GM21447 (cell line): ENCODE measurements at regions not wholly inside any gene's neighbourhood (a gene's known extent, or its start where the extent isn't known, plus 50 kb on each side); places are given as distances from the start of the nearest gene placed in this dataset.
"Not testable (repeated sequence)": the region's sequence is repeated elsewhere in the genome, so short reads cannot be mapped to it uniquely, and the experiment has no call there.

Experiments
- ATAC-seq: cut with Tn5 transposase; IDR thresholded peaks from one replicate; pipeline ENCODE4 v1.9.1; 2021; ENCODE audit not compliant: unreplicated experiment

GRCh38 chr12:105575235-105575634 is 244.7 kb downstream of the C12orf75 start:
- no peak for ATAC-seq

GRCh38 chr12:105576261-105576660 is 245.8 kb downstream of the C12orf75 start:
- no peak for ATAC-seq

GRCh38 chr12:105580821-105581352 is 250.4 kb downstream of the C12orf75 start:
- ATAC-seq, result no peak

GRCh38 chr12:105581420-105581819 is 250.9 kb downstream of the C12orf75 start:
- ATAC-seq, result no peak

- no peak for ATAC-seq
These were observed 254.6 kb downstream of the C12orf75 start for GRCh38 chr12:105585107-105585506.

GRCh38 chr12:105587237-105587636 is 256.7 kb downstream of the C12orf75 start:
- no peak for ATAC-seq

- no peak for ATAC-seq
These were observed 257.6 kb downstream of the C12orf75 start for GRCh38 chr12:105588106-105588505.

GRCh38 chr12:105590571-105590970 is 260.1 kb downstream of the C12orf75 start:
- no peak for ATAC-seq

- ATAC-seq, result no peak
These were observed 264.9 kb downstream of the C12orf75 start for GRCh38 chr12:105595440-105595839.

- no peak for ATAC-seq
These were observed 266.2 kb downstream of the C12orf75 start for GRCh38 chr12:105596731-105597130.

- no peak for ATAC-seq
These were observed 267.5 kb downstream of the C12orf75 start for GRCh38 chr12:105598031-105598430.

- ATAC-seq, result no peak
These were observed 270.5 kb downstream of the C12orf75 start for GRCh38 chr12:105600911-105601545.

- not testable (repeated sequence) for ATAC-seq
These were observed 271.8 kb downstream of the C12orf75 start for GRCh38 chr12:105602312-105602711.

- not testable (repeated sequence) for ATAC-seq
These were observed 273.8 kb downstream of the C12orf75 start for GRCh38 chr12:105604281-105604680.

GRCh38 chr12:105606613-105607012 is 276.1 kb downstream of the C12orf75 start:
- not testable (repeated sequence) for ATAC-seq

- not testable (repeated sequence) for ATAC-seq
These were observed 278.5 kb downstream of the C12orf75 start for GRCh38 chr12:105609001-105609400.

- no peak for ATAC-seq
These were observed 280.0 kb downstream of the C12orf75 start for GRCh38 chr12:105610459-105610858.

- ATAC-seq, result no peak
These were observed 280.8 kb downstream of the C12orf75 start for GRCh38 chr12:105611340-105611739.

- no peak for ATAC-seq
These were observed 282.8 kb downstream of the C12orf75 start for GRCh38 chr12:105613269-105613668.

GRCh38 chr12:105613887-105614286 is 283.4 kb downstream of the C12orf75 start:
- no peak for ATAC-seq

GRCh38 chr12:105616971-105617540 is 286.6 kb downstream of the C12orf75 start:
- no peak for ATAC-seq

GRCh38 chr12:105622220-105622619 is 291.7 kb downstream of the C12orf75 start:
- no peak for ATAC-seq
